Nephron (organoid): ENCODE measurements at regions not wholly inside any gene's neighbourhood (a gene's known extent, or its start where the extent isn't known, plus 50 kb on each side); places are given as distances from the start of the nearest gene placed in this dataset.
A peak's percentile ranks its signal among the peaks of the same experiment; 100 is the strongest.

Source experiments
- H3K27ac Mint-ChIP-seq, 3 experiments: 2 replicates each; pipeline ENCODE4 v1.8.0; 2020; ENCODE audit warnings: mixed read lengths in 3 of 3, mild to moderate bottlenecking in 2 of 3, moderate library complexity in 1 of 3
- H3K27me3 Mint-ChIP-seq: 2 replicates; pipeline ENCODE4 v1.8.0; 2021; ENCODE audit warnings: low read depth, mild to moderate bottlenecking, moderate library complexity, mixed read lengths
- H3K36me3 Mint-ChIP-seq: 2 replicates; pipeline ENCODE4 v1.8.0; 2020; ENCODE audit warnings: low read depth, mixed read lengths
- H3K4me1 Mint-ChIP-seq: 2 replicates; pipeline ENCODE4 v1.8.0; 2020; ENCODE audit warnings: mixed read lengths
- H3K4me3 Mint-ChIP-seq, 3 experiments: 2 replicates each; pipeline ENCODE4 v1.8.0; 2020; ENCODE audit warnings: mild to moderate bottlenecking in 3 of 3, mixed read lengths in 3 of 3, moderate library complexity in 2 of 3
- H3K9me3 Mint-ChIP-seq: 2 replicates; pipeline ENCODE4 v1.8.0; 2020; ENCODE audit warnings: mixed read lengths
- TF ChIP-seq, protein P1 (sequence below), 3 experiments: fragments of 200-600 bp; sonication (generic); IDR thresholded peaks; one replicate each; pipeline ENCODE4 v1.5.0; 2021; ENCODE audit warnings: antibody characterized with exemption in 3 of 3; ENCODE audit not compliant: unreplicated experiment in 3 of 3

DNA sequence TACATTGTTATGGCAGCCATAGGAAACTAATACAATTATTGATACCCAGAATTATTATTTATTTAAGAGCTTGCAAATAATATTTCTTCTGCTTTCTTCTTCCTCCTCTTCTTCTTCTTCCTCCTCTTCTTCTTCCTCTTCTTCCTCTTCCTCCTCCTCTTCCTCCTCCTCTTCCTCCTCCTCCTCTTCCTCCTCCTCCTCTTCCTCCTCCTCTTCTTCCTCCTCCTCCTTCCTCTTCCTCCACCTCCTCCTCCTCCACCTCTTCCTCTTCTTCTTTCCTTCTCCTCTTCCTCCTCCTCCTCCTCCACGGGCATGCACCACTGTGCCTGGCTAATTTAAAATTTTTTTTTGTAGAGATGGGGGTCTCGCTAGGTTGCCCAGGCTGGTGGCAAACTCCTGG lies 95.6 kb upstream of the BCAR3 start:
- Mint-ChIP-seq H3K27ac (no peak overlapping the region), H3K27me3 (no peaks in the 10 kb centered on the region), H3K4me1 (peaks cover 39% of the 10 kb centered on the region), H3K4me3 (no peak overlapping the region), H3K9me3 (no peaks in the 10 kb centered on the region), H3K36me3 (no peaks in the 10 kb centered on the region)
- TF ChIP-seq, protein P1, sequence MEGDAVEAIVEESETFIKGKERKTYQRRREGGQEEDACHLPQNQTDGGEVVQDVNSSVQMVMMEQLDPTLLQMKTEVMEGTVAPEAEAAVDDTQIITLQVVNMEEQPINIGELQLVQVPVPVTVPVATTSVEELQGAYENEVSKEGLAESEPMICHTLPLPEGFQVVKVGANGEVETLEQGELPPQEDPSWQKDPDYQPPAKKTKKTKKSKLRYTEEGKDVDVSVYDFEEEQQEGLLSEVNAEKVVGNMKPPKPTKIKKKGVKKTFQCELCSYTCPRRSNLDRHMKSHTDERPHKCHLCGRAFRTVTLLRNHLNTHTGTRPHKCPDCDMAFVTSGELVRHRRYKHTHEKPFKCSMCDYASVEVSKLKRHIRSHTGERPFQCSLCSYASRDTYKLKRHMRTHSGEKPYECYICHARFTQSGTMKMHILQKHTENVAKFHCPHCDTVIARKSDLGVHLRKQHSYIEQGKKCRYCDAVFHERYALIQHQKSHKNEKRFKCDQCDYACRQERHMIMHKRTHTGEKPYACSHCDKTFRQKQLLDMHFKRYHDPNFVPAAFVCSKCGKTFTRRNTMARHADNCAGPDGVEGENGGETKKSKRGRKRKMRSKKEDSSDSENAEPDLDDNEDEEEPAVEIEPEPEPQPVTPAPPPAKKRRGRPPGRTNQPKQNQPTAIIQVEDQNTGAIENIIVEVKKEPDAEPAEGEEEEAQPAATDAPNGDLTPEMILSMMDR (IDR thresholded peaks at IDR 0.05; ENCODE audit: unreplicated experiment in 3 of 3): no peak

- Mint-ChIP-seq H3K36me3 (no peaks in the 10 kb centered on the region), H3K4me1 (peaks cover 45% of the 10 kb centered on the region), H3K4me3 (no peak overlapping the region), H3K9me3 (no peaks in the 10 kb centered on the region), H3K27ac (peak overlapping the region in 2 of 3 experiments; percentile 4 to 25), H3K27me3 (no peaks in the 10 kb centered on the region)
- TF ChIP-seq, protein P1 (IDR thresholded peaks at IDR 0.05; ENCODE audit: unreplicated experiment in 3 of 3): no peak
Measured at GRCh38 chr1:93776728-93777127, 95.1 kb upstream of the BCAR3 start.

GRCh38 chr1:93775224-93775623 lies 93.6 kb upstream of the BCAR3 start:
- Mint-ChIP-seq H3K27ac (peak overlapping the region; percentile 10 to 43 (median 36)), H3K4me3 (no peak overlapping the region), H3K36me3 (no peaks in the 10 kb centered on the region), H3K9me3 (no peaks in the 10 kb centered on the region), H3K27me3 (no peaks in the 10 kb centered on the region), H3K4me1 (peaks cover 47% of the 10 kb centered on the region)
- TF ChIP-seq, protein P1 (IDR thresholded peaks at IDR 0.05; ENCODE audit: unreplicated experiment in 3 of 3): no peak

- Mint-ChIP-seq H3K27ac (peak overlapping the region in 2 of 3 experiments; percentile 36 to 73), H3K4me1 (peaks cover 52% of the 10 kb centered on the region), H3K9me3 (no peaks in the 10 kb centered on the region), H3K36me3 (no peaks in the 10 kb centered on the region), H3K27me3 (no peaks in the 10 kb centered on the region), H3K4me3 (no peak overlapping the region)
- TF ChIP-seq, protein P1 (IDR thresholded peaks at IDR 0.05; ENCODE audit: unreplicated experiment in 3 of 3): no peak
Measured at GRCh38 chr1:93774707-93775106, 93.1 kb upstream of the BCAR3 start.

DNA sequence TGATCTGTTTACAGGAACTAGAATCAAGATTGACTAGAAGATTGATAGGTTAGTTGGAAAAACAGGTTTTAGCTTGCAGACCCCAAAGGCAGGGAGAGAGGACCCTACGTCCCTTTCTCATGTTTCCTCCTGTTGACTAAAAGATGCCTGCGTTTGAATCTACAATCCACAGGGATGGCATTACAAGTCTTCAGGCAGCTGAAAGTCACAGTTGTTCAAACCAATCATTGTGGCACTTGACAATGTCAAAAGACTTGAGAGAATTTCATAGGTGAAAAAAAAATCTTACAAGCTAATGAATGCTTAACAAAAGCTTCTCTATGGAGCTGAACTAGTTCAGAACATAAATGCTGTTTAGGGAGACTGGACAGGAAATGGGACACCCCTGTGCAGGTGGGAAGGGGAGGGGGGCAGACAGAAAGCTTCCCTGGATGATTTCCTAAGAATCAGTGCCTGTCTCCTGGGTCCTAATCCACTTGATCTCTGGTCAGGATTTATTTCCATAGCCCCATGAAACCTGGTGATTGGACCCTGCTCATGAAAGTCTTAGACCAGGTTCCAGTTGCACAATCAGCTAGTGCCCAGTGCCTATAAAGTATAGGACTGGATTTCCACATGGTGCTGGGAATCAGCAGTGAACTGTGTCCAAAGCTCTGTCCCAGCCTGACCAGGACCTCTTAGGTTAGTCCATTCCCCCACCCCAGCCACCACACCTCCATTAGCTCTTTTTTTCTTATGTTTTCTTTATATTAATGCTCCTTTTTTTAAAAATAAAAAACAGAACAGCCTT lies 91.6 kb upstream of the BCAR3 start:
- no peaks in the 10 kb centered on the region for H3K9me3 Mint-ChIP-seq
- H3K27ac Mint-ChIP-seq: peak overlapping the region in 2 of 3 experiments; percentile 8 to 39
- H3K4me1 Mint-ChIP-seq: peaks cover 67% of the 10 kb centered on the region
- TF ChIP-seq, protein P1 (IDR thresholded peaks at IDR 0.05; ENCODE audit: unreplicated experiment in 3 of 3): no peak
- H3K4me3 Mint-ChIP-seq: no peak overlapping the region
- no peaks in the 10 kb centered on the region for H3K27me3 Mint-ChIP-seq
- no peaks in the 10 kb centered on the region for H3K36me3 Mint-ChIP-seq

DNA sequence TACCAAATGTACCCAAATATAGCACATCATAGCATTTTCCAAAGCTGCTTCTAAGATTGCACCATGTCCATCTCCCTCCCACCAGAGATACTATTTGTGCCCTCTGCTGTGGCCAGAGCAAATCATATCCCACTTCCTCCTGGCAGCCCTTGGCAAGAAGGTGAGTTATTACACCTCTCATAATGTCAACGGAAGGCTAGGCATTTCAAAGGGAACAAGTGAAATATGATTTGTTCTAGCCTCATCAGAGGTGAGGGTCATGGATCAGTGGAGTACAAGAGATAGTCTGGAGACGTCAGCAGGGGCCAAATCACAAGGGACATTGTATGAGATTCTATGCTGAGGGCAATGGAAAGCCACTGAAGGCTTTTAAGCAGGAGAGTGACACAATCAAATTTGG lies 90.2 kb upstream of the BCAR3 start:
- Mint-ChIP-seq H3K9me3 (no peaks in the 10 kb centered on the region), H3K27me3 (peaks cover 3% of the 10 kb centered on the region), H3K27ac (peak overlapping the region in 2 of 3 experiments; percentile 4 to 21), H3K4me1 (peaks cover 78% of the 10 kb centered on the region), H3K4me3 (no peak overlapping the region), H3K36me3 (no peaks in the 10 kb centered on the region)
- TF ChIP-seq, protein P1 (IDR thresholded peaks at IDR 0.05; ENCODE audit: unreplicated experiment in 3 of 3): no peak
